ENCODE measurements at regions not wholly inside any gene's neighbourhood (a gene's known extent, or its start where the extent isn't known, plus 50 kb on each side); places are given as distances from the start of the nearest gene placed in this dataset.

- H3K4me3 ChIP-seq (ENCODE audit: low read depth, low read length, poor library complexity, severe bottlenecking), result no peak overlapping the region
- no peaks in the 10 kb centered on the region for H3K36me3 ChIP-seq (ENCODE audit: insufficient read depth, low read length)
- no peaks in the 10 kb centered on the region for H3K79me2 ChIP-seq (ENCODE audit: insufficient read depth, low read length)
- H3K4me2 ChIP-seq (ENCODE audit: low read length), result no peak overlapping the region
- H3F3A ChIP-seq (ENCODE audit: insufficient read depth, low read length), result no peaks in the 10 kb centered on the region
- H3K4me1 ChIP-seq (ENCODE audit: insufficient read depth, low read length, severe bottlenecking), result no peaks in the 10 kb centered on the region
- H2AFZ ChIP-seq (ENCODE audit: low read length), result no peak overlapping the region
- no peaks in the 10 kb centered on the region for H3K27me3 ChIP-seq (ENCODE audit: insufficient read depth, low read length)
- H3K9me2 ChIP-seq (ENCODE audit: low read depth, low read length), result no peaks in the 10 kb centered on the region
- no peaks in the 10 kb centered on the region for H3K9me3 ChIP-seq (ENCODE audit: low read length)
- H3K27ac ChIP-seq (ENCODE audit: low read depth, low read length, poor library complexity, severe bottlenecking), result no peak overlapping the region
- no peaks in the 10 kb centered on the region for H4K20me1 ChIP-seq (ENCODE audit: insufficient read depth, low read length)
- no peak overlapping the region for H3K9ac ChIP-seq (ENCODE audit: low read length)
- no peak for TF ChIP-seq EZH2 (IDR thresholded peaks at IDR 0.05; ENCODE audit: borderline replicate concordance, low read length)
- no peak for TF ChIP-seq CTCF (IDR thresholded peaks at IDR 0.05; ENCODE audit: low read length)
Measured at GRCh38 chr1:55593298-55593697, 378.1 kb upstream of the USP24 start.

- Histone ChIP-seq H4K20me1 (ENCODE audit: insufficient read depth, low read length) (no peaks in the 10 kb centered on the region), H3K9ac (ENCODE audit: low read length) (no peak overlapping the region), H3K27me3 (ENCODE audit: insufficient read depth, low read length) (no peaks in the 10 kb centered on the region), H3K4me2 (ENCODE audit: low read length) (no peak overlapping the region), H3K36me3 (ENCODE audit: insufficient read depth, low read length) (no peaks in the 10 kb centered on the region), H3K9me2 (ENCODE audit: low read depth, low read length) (no peaks in the 10 kb centered on the region), H3K27ac (ENCODE audit: low read depth, low read length, poor library complexity, severe bottlenecking) (no peak overlapping the region), H3F3A (ENCODE audit: insufficient read depth, low read length) (no peaks in the 10 kb centered on the region), H3K9me3 (ENCODE audit: low read length) (no peaks in the 10 kb centered on the region), H2AFZ (ENCODE audit: low read length) (no peak overlapping the region), H3K4me1 (ENCODE audit: insufficient read depth, low read length, severe bottlenecking) (no peaks in the 10 kb centered on the region), H3K79me2 (ENCODE audit: insufficient read depth, low read length) (no peaks in the 10 kb centered on the region), H3K4me3 (ENCODE audit: low read depth, low read length, poor library complexity, severe bottlenecking) (no peak overlapping the region)
- TF ChIP-seq EZH2 (IDR thresholded peaks at IDR 0.05; ENCODE audit: borderline replicate concordance, low read length) (no peak), CTCF (IDR thresholded peaks at IDR 0.05; ENCODE audit: low read length) (no peak)
Measured at GRCh38 chr1:55592122-55592521, 377.0 kb upstream of the USP24 start.

- Histone ChIP-seq H3K4me1 (ENCODE audit: insufficient read depth, low read length, severe bottlenecking) (no peaks in the 10 kb centered on the region), H3K27ac (ENCODE audit: low read depth, low read length, poor library complexity, severe bottlenecking) (no peak overlapping the region), H3K4me3 (ENCODE audit: low read depth, low read length, poor library complexity, severe bottlenecking) (no peak overlapping the region), H3F3A (ENCODE audit: insufficient read depth, low read length) (no peaks in the 10 kb centered on the region), H3K79me2 (ENCODE audit: insufficient read depth, low read length) (no peaks in the 10 kb centered on the region), H3K9me3 (ENCODE audit: low read length) (no peaks in the 10 kb centered on the region), H3K27me3 (ENCODE audit: insufficient read depth, low read length) (no peaks in the 10 kb centered on the region), H2AFZ (ENCODE audit: low read length) (no peak overlapping the region), H3K4me2 (ENCODE audit: low read length) (no peak overlapping the region), H3K9me2 (ENCODE audit: low read depth, low read length) (no peaks in the 10 kb centered on the region), H4K20me1 (ENCODE audit: insufficient read depth, low read length) (no peaks in the 10 kb centered on the region), H3K36me3 (ENCODE audit: insufficient read depth, low read length) (no peaks in the 10 kb centered on the region), H3K9ac (ENCODE audit: low read length) (no peak overlapping the region)
- TF ChIP-seq CTCF (IDR thresholded peaks at IDR 0.05; ENCODE audit: low read length) (no peak), EZH2 (IDR thresholded peaks at IDR 0.05; ENCODE audit: borderline replicate concordance, low read length) (no peak)
Measured at GRCh38 chr1:55589671-55590297, 374.6 kb upstream of the USP24 start.
